Suprapubic skin (tissue), 3 donors: ENCODE measurements at regions not wholly inside any gene's neighbourhood (a gene's known extent, or its start where the extent isn't known, plus 50 kb on each side); places are given as distances from the start of the nearest gene placed in this dataset.

Source experiments
- EP300 ChIP-seq: sonication (generic); formaldehyde crosslinking; IDR thresholded peaks from one replicate; pipeline ENCODE4 v1.6.1; 2017; ENCODE audit warnings: antibody characterized with exemption
- TF ChIP-seq, protein P1 (sequence below), 2 donors: fragments of 200-600 bp in 1 of 2; fragments of 450-650 bp in 1 of 2; sonication (generic) in 1 of 2; IDR thresholded peaks; one replicate each; pipeline ENCODE4 v1.5.1; 2016 to 2019; ENCODE audit warnings: antibody characterized with exemption in 2 of 2, mild to moderate bottlenecking in 1 of 2, moderate library complexity in 1 of 2

DNA sequence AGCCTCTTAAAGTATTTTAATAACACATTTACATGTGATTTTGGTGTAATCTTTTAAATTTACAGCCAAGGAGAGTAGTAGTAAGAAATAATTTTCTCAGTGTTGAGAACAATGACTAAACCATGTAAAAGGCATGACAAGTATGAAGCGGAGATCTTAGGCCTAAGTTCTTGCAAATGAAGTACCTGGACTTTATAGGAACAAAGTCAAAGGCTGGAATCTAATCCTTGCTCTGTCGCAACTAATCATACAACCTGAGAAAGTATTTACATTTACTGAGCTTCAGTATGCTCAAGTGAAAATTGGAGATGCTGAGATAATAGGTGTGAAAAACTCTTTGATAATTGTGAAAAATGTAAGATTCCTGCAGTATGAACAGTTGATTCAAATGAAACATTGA, 86.4 kb upstream of the VGLL3 start:
- TF ChIP-seq, protein P1, sequence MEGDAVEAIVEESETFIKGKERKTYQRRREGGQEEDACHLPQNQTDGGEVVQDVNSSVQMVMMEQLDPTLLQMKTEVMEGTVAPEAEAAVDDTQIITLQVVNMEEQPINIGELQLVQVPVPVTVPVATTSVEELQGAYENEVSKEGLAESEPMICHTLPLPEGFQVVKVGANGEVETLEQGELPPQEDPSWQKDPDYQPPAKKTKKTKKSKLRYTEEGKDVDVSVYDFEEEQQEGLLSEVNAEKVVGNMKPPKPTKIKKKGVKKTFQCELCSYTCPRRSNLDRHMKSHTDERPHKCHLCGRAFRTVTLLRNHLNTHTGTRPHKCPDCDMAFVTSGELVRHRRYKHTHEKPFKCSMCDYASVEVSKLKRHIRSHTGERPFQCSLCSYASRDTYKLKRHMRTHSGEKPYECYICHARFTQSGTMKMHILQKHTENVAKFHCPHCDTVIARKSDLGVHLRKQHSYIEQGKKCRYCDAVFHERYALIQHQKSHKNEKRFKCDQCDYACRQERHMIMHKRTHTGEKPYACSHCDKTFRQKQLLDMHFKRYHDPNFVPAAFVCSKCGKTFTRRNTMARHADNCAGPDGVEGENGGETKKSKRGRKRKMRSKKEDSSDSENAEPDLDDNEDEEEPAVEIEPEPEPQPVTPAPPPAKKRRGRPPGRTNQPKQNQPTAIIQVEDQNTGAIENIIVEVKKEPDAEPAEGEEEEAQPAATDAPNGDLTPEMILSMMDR (IDR thresholded peaks at IDR 0.05) = no peak
- no peak for TF ChIP-seq EP300
